ENCODE measurements at regions not wholly inside any gene's neighbourhood (a gene's known extent, or its start where the extent isn't known, plus 50 kb on each side); places are given as distances from the start of the nearest gene placed in this dataset.

DNA sequence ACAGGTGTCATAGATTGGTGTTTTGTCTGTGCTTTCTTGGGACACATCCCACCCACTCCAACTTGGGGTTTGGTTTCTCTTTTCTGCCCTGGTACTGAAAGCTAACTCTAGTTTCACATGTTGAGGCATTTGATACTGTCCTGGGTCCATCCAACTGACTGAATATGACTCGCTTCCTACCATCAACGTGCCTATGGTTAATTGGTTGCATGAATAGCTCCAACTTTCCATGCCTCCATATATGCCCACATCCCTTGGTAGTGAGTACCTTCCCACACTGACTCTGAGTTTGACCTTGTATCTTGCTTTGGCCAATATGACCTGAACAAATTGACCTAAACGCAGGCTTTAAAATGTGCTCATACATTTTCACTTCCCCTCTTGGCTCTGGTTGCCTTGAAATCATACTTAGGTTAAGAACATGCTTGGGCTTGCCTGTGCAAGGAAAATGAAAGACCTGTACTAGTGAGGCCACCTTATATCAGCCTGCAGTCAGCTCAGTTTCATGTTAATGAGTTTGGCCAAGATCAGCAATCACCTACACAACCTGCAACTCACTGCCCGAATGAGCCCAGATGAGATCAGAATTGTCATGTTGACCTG is 81.0 kb upstream of the KCNK2 start:
- TF ChIP-seq CTCF (IDR thresholded peaks at IDR 0.05) (no peak), POLR2A (IDR thresholded peaks at IDR 0.05) (no peak)
